Natural killer cell (primary cell): ENCODE measurements at regions not wholly inside any gene's neighbourhood (a gene's known extent, or its start where the extent isn't known, plus 50 kb on each side); places are given as distances from the start of the nearest gene placed in this dataset.

Experiments used
- ATAC-seq, 3 donors: fragments of 150-1000 bp in 2 of 3; fragments of 200-7000 bp in 1 of 3; cut with Tn5 transposase; 1 replicate in 1 of 3; 2 replicates in 2 of 3; pipeline ENCODE4 v1.10.0; 2021; ENCODE audit warnings: mild to moderate bottlenecking in 2 of 3, moderate library complexity in 2 of 3
- DNase-seq, 2 donors: peaks; one replicate each; pipeline versions ENCODE4 v3.0.0 to v3.0.0-alpha.2; 2013 to 2021; ENCODE audit warnings: mixed read lengths in 1 of 2
- H3K27ac ChIP-seq: one replicate; pipeline ENCODE4 v1.5.1; 2013; ENCODE audit warnings: mild to moderate bottlenecking, low read length
- H3K27me3 ChIP-seq: one replicate; pipeline ENCODE4 v1.6.1; 2013; ENCODE audit warnings: low read length; ENCODE audit not compliant: control insufficient read depth, insufficient read depth
- H3K36me3 ChIP-seq: one replicate; pipeline ENCODE4 v1.6.1; 2013; ENCODE audit warnings: low read length; ENCODE audit not compliant: control insufficient read depth, insufficient read depth
- H3K4me1 ChIP-seq: one replicate; pipeline ENCODE4 v1.6.1; 2013; ENCODE audit warnings: low read length; ENCODE audit not compliant: control insufficient read depth, insufficient read depth
- H3K4me3 ChIP-seq: one replicate; pipeline ENCODE4 v1.5.1; 2013; ENCODE audit warnings: low read length
- H3K9me3 ChIP-seq: one replicate; pipeline ENCODE4 v1.6.1; 2013; ENCODE audit warnings: low read length; ENCODE audit not compliant: control insufficient read depth, insufficient read depth
- H3K27ac Mint-ChIP-seq, 2 donors: one replicate each; pipeline ENCODE4 v1.8.0; 2022; ENCODE audit warnings: mild to moderate bottlenecking in 2 of 2, mixed read lengths in 2 of 2, moderate library complexity in 1 of 2
- H3K27me3 Mint-ChIP-seq, 2 donors: one replicate each; pipeline ENCODE4 v1.8.0; 2022; ENCODE audit warnings: low read depth in 2 of 2, mixed read lengths in 2 of 2
- H3K36me3 Mint-ChIP-seq: one replicate; pipeline ENCODE4 v1.8.0; 2022; ENCODE audit warnings: mixed read lengths
- H3K4me1 Mint-ChIP-seq, 2 donors: one replicate each; pipeline ENCODE4 v1.8.0; 2022; ENCODE audit warnings: mixed read lengths in 2 of 2
- H3K4me3 Mint-ChIP-seq: one replicate; pipeline ENCODE4 v1.8.0; 2022; ENCODE audit warnings: mild to moderate bottlenecking, moderate library complexity, mixed read lengths
- H3K9me3 Mint-ChIP-seq, 2 donors: one replicate each; pipeline ENCODE4 v1.8.0; 2022; ENCODE audit warnings: mixed read lengths in 2 of 2
- CTCF ChIP-seq: fragments of 200-600 bp; IDR thresholded peaks from one replicate; pipeline ENCODE4 v1.8.0; 2022; ENCODE audit warnings: antibody characterized with exemption
- WGBS: methylation state at CpG from one replicate; pipeline ENCODE4 v1.1.7; 2013; ENCODE audit warnings: missing lambda C conversion rate; ENCODE audit not compliant: insufficient coverage; 5-methylcytosine and 5-hydroxymethylcytosine counted together
- intact Hi-C: fragments of 100-400 bp; cut with micrococcal nuclease; formaldehyde crosslinking; loops from one replicate; pipeline ENCODE4 v1.14.2; 2022

GRCh38 chr3:118479376-118479775, 555.3 kb downstream of the IGSF11 start:
- Histone ChIP-seq H3K4me1 (no peaks in the 10 kb centered on the region), H3K36me3 (no peaks in the 10 kb centered on the region), H3K9me3 (peaks cover 3% of the 10 kb centered on the region), H3K27ac (no peak overlapping the region), H3K4me3 (no peak overlapping the region), H3K27me3 (no peaks in the 10 kb centered on the region)
- intact Hi-C loops, result no loop called here
- no peak overlapping the region for H3K27ac Mint-ChIP-seq
- no peak for TF ChIP-seq CTCF
- ATAC-seq (no peak), DNase-seq (no peak)
- H3K9me3 Mint-ChIP-seq, result peaks cover 5 to 11% of the 10 kb centered on the region in 2 donors
- no peaks in the 10 kb centered on the region for H3K36me3 Mint-ChIP-seq
- H3K4me1 Mint-ChIP-seq, result no peaks in the 10 kb centered on the region
- WGBS, result 92% methylated on average over 1 of the region's 1 CpG
- H3K4me3 Mint-ChIP-seq, result no peak overlapping the region
- no peaks in the 10 kb centered on the region for H3K27me3 Mint-ChIP-seq

GRCh38 chr3:118480101-118480860, 554.4 kb downstream of the IGSF11 start:
- no peaks in the 10 kb centered on the region for H3K36me3 ChIP-seq
- Mint-ChIP-seq H3K27ac (no peak overlapping the region), H3K36me3 (no peaks in the 10 kb centered on the region), H3K9me3 (peaks cover 5 to 11% of the 10 kb centered on the region in 2 donors), H3K27me3 (no peaks in the 10 kb centered on the region), H3K4me3 (no peak overlapping the region), H3K4me1 (no peaks in the 10 kb centered on the region)
- no peaks in the 10 kb centered on the region for H3K4me1 ChIP-seq
- TF ChIP-seq CTCF, result no peak
- no peak for DNase-seq
- H3K4me3 ChIP-seq, result no peak overlapping the region
- no peak for ATAC-seq
- no peaks in the 10 kb centered on the region for H3K27me3 ChIP-seq
- no peak overlapping the region for H3K27ac ChIP-seq
- 14% methylated on average over 1 of the region's 4 CpGs for WGBS
- intact Hi-C loops, result no loop called here
- peaks cover 3% of the 10 kb centered on the region for H3K9me3 ChIP-seq

- Histone ChIP-seq H3K36me3 (no peaks in the 10 kb centered on the region), H3K4me3 (no peak overlapping the region), H3K4me1 (no peaks in the 10 kb centered on the region), H3K9me3 (no peaks in the 10 kb centered on the region), H3K27me3 (no peaks in the 10 kb centered on the region), H3K27ac (no peak overlapping the region)
- H3K36me3 Mint-ChIP-seq, result no peaks in the 10 kb centered on the region
- TF ChIP-seq CTCF, result no peak
- ATAC-seq (no peak), DNase-seq (no peak)
- no peaks in the 10 kb centered on the region for H3K27me3 Mint-ChIP-seq
- 76% methylated on average over 5 of the region's 5 CpGs for WGBS
- peaks cover 16 to 29% of the 10 kb centered on the region in 2 donors for H3K9me3 Mint-ChIP-seq
- no peak overlapping the region for H3K4me3 Mint-ChIP-seq
- no peaks in the 10 kb centered on the region for H3K4me1 Mint-ChIP-seq
- intact Hi-C loops, result no loop called here
- H3K27ac Mint-ChIP-seq, result no peak overlapping the region
Observed at GRCh38 chr3:118485693-118486092, 549.0 kb downstream of the IGSF11 start.

- Histone ChIP-seq H3K27ac (no peak overlapping the region), H3K27me3 (no peaks in the 10 kb centered on the region), H3K4me3 (no peak overlapping the region), H3K4me1 (no peaks in the 10 kb centered on the region), H3K36me3 (no peaks in the 10 kb centered on the region), H3K9me3 (no peaks in the 10 kb centered on the region)
- H3K4me3 Mint-ChIP-seq, result no peak overlapping the region
- H3K9me3 Mint-ChIP-seq, result peaks cover 16 to 29% of the 10 kb centered on the region in 2 donors
- H3K27me3 Mint-ChIP-seq, result no peaks in the 10 kb centered on the region
- no peak for DNase-seq
- WGBS, result 45% methylated on average over 1 of the region's 2 CpGs
- no peak overlapping the region for H3K27ac Mint-ChIP-seq
- no peaks in the 10 kb centered on the region for H3K4me1 Mint-ChIP-seq
- no peak for ATAC-seq
- no peaks in the 10 kb centered on the region for H3K36me3 Mint-ChIP-seq
- TF ChIP-seq CTCF, result no peak
- intact Hi-C loops, result no loop called here
Observed at GRCh38 chr3:118487734-118488133, 546.9 kb downstream of the IGSF11 start.
